ENCODE measurements at regions not wholly inside any gene's neighbourhood (a gene's known extent, or its start where the extent isn't known, plus 50 kb on each side); places are given as distances from the start of the nearest gene placed in this dataset.
A peak's percentile ranks its signal among the peaks of the same experiment; 100 is the strongest.
"Not testable (repeated sequence)": the region's sequence is repeated elsewhere in the genome, so short reads cannot be mapped to it uniquely, and the experiment has no call there.

DNA sequence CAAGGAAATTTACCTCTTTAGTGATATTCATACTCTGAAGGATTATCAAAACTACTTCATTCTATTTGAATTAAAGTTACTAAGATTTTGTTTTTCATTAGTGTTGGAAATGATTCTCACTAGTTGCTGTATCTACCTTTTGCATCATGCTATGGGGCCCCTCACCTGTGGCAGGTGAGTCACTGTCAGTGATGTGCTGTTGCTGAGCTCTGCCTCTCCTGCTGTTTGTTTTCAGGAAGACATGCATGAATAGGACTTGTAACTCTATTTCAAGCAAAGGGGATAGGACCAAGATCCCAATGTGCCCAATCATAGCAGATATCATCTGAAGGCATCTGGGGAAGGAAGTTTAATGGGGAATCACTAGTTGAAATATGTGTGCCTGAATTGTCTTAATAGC, 57.4 kb upstream of the AGR3 start:
- Histone ChIP-seq H3K36me3 (no peaks in the 10 kb centered on the region), H3K9me3 (no peaks in the 10 kb centered on the region), H3K4me3 (no peak overlapping the region), H3K4me1 (peaks cover 0 to 6% of the 10 kb centered on the region in 2 donors), H3K27ac (no peak overlapping the region), H3K27me3 (no peaks in the 10 kb centered on the region)
- intact Hi-C loops (cut with DNase I) = no loop called here
- ATAC-seq (no peak), DNase-seq (no peak)
- no peak for TF ChIP-seq CTCF (IDR thresholded peaks at IDR 0.05)

- DNase-seq (no peak), ATAC-seq (no peak)
- no peak for TF ChIP-seq CTCF (IDR thresholded peaks at IDR 0.05)
- Histone ChIP-seq H3K27me3 (no peaks in the 10 kb centered on the region), H3K36me3 (no peaks in the 10 kb centered on the region), H3K9me3 (no peaks in the 10 kb centered on the region), H3K4me3 (no peak overlapping the region), H3K27ac (no peak overlapping the region), H3K4me1 (peaks cover 0 to 4% of the 10 kb centered on the region in 2 donors)
- intact Hi-C loops (cut with DNase I) = no loop called here
Measured at GRCh38 chr7:16940776-16941175, 59.0 kb upstream of the AGR3 start.

DNA sequence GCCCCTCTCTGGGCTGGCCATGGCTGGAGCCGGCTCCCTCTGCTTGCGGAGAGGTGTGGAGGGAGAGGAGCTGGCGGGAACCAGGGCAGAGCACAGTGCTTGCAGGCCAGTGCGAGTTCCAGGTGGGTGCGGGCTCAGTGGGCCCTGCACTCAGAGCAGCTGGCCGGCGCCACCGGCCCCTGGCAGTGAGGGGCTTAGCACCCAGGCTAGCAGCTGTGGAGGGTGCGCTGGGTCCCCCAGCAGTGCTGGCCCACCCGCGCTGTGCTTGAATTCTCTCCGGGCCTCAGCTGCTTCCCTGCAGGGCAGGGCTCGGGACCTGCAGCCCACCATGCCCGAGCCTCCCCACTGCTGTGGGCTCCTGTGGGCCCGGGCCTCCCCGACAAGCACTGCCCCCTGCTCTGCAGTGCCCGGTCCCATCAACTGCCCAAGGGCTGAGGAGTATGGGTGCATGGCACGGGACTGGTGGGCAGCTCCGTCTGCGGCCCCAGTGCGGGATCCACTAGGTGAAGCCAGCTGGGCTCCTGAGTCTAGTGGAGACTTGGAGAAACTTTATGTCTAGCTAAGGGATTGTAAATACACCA, 61.2 kb upstream of the AGR3 start:
- no peak for TF ChIP-seq CTCF (IDR thresholded peaks at IDR 0.05)
- ATAC-seq = no peak
- DNase-seq = peak in 1 of 4 donors; percentile 60
- peaks cover 0 to 4% of the 10 kb centered on the region in 2 donors for H3K4me1 ChIP-seq
- intact Hi-C loops (cut with DNase I) = no loop called here
- H3K36me3 ChIP-seq = no peaks in the 10 kb centered on the region
- H3K4me3 ChIP-seq = no peak overlapping the region
- H3K27ac ChIP-seq = no peak overlapping the region
- H3K27me3 ChIP-seq = no peaks in the 10 kb centered on the region
- H3K9me3 ChIP-seq = peaks cover 0 to 9% of the 10 kb centered on the region in 2 donors

DNA sequence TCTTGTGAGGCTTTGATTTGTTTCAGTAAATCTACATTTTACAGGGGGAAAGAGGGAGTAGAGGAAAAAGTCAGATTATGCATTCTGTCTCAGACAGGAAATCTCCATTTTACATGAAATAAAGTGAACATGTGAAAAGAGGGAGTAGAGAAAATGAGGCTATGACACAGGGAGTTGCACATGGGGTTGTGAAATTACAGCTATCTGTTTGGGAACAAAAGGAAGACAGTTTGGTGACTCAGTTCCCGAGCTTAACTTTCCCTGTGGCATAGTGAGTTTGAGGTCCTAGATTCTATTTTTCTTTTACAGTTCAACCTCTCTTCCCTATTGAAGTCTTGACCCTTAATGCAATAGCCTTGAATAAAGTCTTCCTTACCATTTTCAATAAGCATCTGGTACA, 63.2 kb upstream of the AGR3 start:
- Histone ChIP-seq H3K9me3 (peaks cover 0 to 18% of the 10 kb centered on the region in 2 donors), H3K27me3 (no peaks in the 10 kb centered on the region), H3K4me1 (peaks cover 0 to 4% of the 10 kb centered on the region in 2 donors), H3K27ac (no peak overlapping the region), H3K4me3 (no peak overlapping the region), H3K36me3 (no peaks in the 10 kb centered on the region)
- no peak for TF ChIP-seq CTCF (IDR thresholded peaks at IDR 0.05)
- no peak for DNase-seq
- intact Hi-C loops (cut with DNase I) = no loop called here
- ATAC-seq = no peak

GRCh38 chr7:16945372-16945771, 63.6 kb upstream of the AGR3 start:
- Histone ChIP-seq H3K9me3 (peaks cover 0 to 18% of the 10 kb centered on the region in 2 donors), H3K27ac (no peak overlapping the region), H3K27me3 (no peaks in the 10 kb centered on the region), H3K4me1 (peaks cover 0 to 4% of the 10 kb centered on the region in 2 donors), H3K4me3 (no peak overlapping the region), H3K36me3 (no peaks in the 10 kb centered on the region)
- ATAC-seq (no peak), DNase-seq (no peak)
- no peak for TF ChIP-seq CTCF (IDR thresholded peaks at IDR 0.05)
- intact Hi-C loops (cut with DNase I) = no loop called here

GRCh38 chr7:16948110-16948509, 66.3 kb upstream of the AGR3 start:
- intact Hi-C loops (cut with DNase I); H3K4me3 ChIP-seq; H3K27me3 ChIP-seq; DNase-seq; H3K4me1 ChIP-seq; H3K27ac ChIP-seq; H3K36me3 ChIP-seq; ATAC-seq: not testable (repeated sequence)
- peaks cover 0 to 18% of the 10 kb centered on the region in 2 donors for H3K9me3 ChIP-seq
